ENCODE measurements at regions not wholly inside any gene's neighbourhood (a gene's known extent, or its start where the extent isn't known, plus 50 kb on each side); places are given as distances from the start of the nearest gene placed in this dataset.

GRCh38 chr11:36837831-36838437, 239.9 kb upstream of the RAG2 start:
- ChIA-PET POLR2A (no interaction called here), CTCF (no interaction called here)
- Histone ChIP-seq H3K4me3 (ENCODE audit: low read depth, low read length) (no peak overlapping the region), H3K36me3 (ENCODE audit: control insufficient read depth, insufficient read depth, low read length) (no peaks in the 10 kb centered on the region), H3K27me3 (ENCODE audit: control insufficient read depth, insufficient read depth, low read length) (no peaks in the 10 kb centered on the region)
- DNase-seq (ENCODE audit: low read depth) = no peak
- no peak for TF ChIP-seq CTCF (IDR thresholded peaks at IDR 0.05; ENCODE audit: insufficient read depth, low read depth, low read length)

GRCh38 chr11:36825251-36825650, 227.2 kb upstream of the RAG2 start:
- no peak overlapping the region for H3K4me3 ChIP-seq (ENCODE audit: low read depth, low read length)
- no peaks in the 10 kb centered on the region for H3K36me3 ChIP-seq (ENCODE audit: control insufficient read depth, insufficient read depth, low read length)
- POLR2A ChIA-PET = no interaction called here
- no peak for TF ChIP-seq CTCF (IDR thresholded peaks at IDR 0.05; ENCODE audit: insufficient read depth, low read depth, low read length)
- no peaks in the 10 kb centered on the region for H3K27me3 ChIP-seq (ENCODE audit: control insufficient read depth, insufficient read depth, low read length)
- CTCF ChIA-PET = interaction anchor here (1.0 kb wide), 1 partner anchor 12 kb away, joined by 4 read pairs; no protein-coding TSS in a partner anchor
- no peak for DNase-seq (ENCODE audit: low read depth)

GRCh38 chr11:36824349-36824748, 226.3 kb upstream of the RAG2 start:
- Histone ChIP-seq H3K27me3 (ENCODE audit: control insufficient read depth, insufficient read depth, low read length) (no peaks in the 10 kb centered on the region), H3K4me3 (ENCODE audit: low read depth, low read length) (no peak overlapping the region), H3K36me3 (ENCODE audit: control insufficient read depth, insufficient read depth, low read length) (no peaks in the 10 kb centered on the region)
- TF ChIP-seq CTCF (IDR thresholded peaks at IDR 0.05; ENCODE audit: insufficient read depth, low read depth, low read length) = no peak
- ChIA-PET POLR2A (no interaction called here), CTCF (interaction anchor here (1.1 kb wide), 1 partner anchor 260 kb away, joined by 3 read pairs; no protein-coding TSS in a partner anchor)
- DNase-seq (ENCODE audit: low read depth) = no peak

GRCh38 chr11:36822829-36823228, 224.8 kb upstream of the RAG2 start:
- Histone ChIP-seq H3K36me3 (ENCODE audit: control insufficient read depth, insufficient read depth, low read length) (no peaks in the 10 kb centered on the region), H3K4me3 (ENCODE audit: low read depth, low read length) (no peak overlapping the region), H3K27me3 (ENCODE audit: control insufficient read depth, insufficient read depth, low read length) (no peaks in the 10 kb centered on the region)
- ChIA-PET CTCF (no interaction called here), POLR2A (no interaction called here)
- TF ChIP-seq CTCF (IDR thresholded peaks at IDR 0.05; ENCODE audit: insufficient read depth, low read depth, low read length) = no peak
- no peak for DNase-seq (ENCODE audit: low read depth)

- ChIA-PET POLR2A (no interaction called here), CTCF (no interaction called here)
- Histone ChIP-seq H3K27me3 (ENCODE audit: control insufficient read depth, insufficient read depth, low read length) (no peaks in the 10 kb centered on the region), H3K36me3 (ENCODE audit: control insufficient read depth, insufficient read depth, low read length) (no peaks in the 10 kb centered on the region), H3K4me3 (ENCODE audit: low read depth, low read length) (no peak overlapping the region)
- no peak for DNase-seq (ENCODE audit: low read depth)
- peak; percentile 31 for TF ChIP-seq CTCF (IDR thresholded peaks at IDR 0.05; ENCODE audit: insufficient read depth, low read depth, low read length)
These were observed 220.4 kb upstream of the RAG2 start for GRCh38 chr11:36818410-36818809.
